ENCODE measurements at regions not wholly inside any gene's neighbourhood (a gene's known extent, or its start where the extent isn't known, plus 50 kb on each side); places are given as distances from the start of the nearest gene placed in this dataset.

DNA sequence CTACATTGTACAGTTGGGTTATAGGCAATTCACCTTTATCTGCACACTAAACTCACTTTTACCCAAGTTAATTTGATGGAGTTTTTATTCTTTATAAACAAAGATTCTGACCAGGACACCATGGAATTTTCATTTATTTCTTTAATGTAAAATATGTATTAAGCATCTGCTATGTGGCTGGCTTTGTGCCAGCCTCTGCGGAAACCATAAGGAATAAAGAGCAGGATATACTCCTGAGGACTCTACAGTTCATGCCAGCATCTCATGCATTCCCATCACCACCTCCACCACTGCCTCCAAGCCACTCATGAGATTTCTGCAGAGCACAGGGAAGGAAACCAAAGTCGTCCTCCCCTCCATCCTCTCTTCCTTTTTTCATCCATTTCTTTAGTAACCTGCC lies 100.0 kb upstream of the DBX1 start:
- no peak overlapping the region for H3K4me3 ChIP-seq
- no peak for DNase-seq
- no peaks in the 10 kb centered on the region for H3K36me3 ChIP-seq
- TF ChIP-seq, protein P1, sequence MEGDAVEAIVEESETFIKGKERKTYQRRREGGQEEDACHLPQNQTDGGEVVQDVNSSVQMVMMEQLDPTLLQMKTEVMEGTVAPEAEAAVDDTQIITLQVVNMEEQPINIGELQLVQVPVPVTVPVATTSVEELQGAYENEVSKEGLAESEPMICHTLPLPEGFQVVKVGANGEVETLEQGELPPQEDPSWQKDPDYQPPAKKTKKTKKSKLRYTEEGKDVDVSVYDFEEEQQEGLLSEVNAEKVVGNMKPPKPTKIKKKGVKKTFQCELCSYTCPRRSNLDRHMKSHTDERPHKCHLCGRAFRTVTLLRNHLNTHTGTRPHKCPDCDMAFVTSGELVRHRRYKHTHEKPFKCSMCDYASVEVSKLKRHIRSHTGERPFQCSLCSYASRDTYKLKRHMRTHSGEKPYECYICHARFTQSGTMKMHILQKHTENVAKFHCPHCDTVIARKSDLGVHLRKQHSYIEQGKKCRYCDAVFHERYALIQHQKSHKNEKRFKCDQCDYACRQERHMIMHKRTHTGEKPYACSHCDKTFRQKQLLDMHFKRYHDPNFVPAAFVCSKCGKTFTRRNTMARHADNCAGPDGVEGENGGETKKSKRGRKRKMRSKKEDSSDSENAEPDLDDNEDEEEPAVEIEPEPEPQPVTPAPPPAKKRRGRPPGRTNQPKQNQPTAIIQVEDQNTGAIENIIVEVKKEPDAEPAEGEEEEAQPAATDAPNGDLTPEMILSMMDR (IDR thresholded peaks at IDR 0.05): no peak
- H3K4me1 ChIP-seq: no peaks in the 10 kb centered on the region
- H3K27ac ChIP-seq: no peak overlapping the region
- H3K27me3 ChIP-seq: peaks cover 0 to 4% (median 1%) of the 10 kb centered on the region in 4 donors
- no peaks in the 10 kb centered on the region for H3K9me3 ChIP-seq
- no peak for ATAC-seq
- intact Hi-C loops (cut with DNase I): no loop called here
- 54 to 64% methylated on average over 2 of the region's 2 CpGs for WGBS, 2 donors
- no peak for FAIRE-seq

DNA sequence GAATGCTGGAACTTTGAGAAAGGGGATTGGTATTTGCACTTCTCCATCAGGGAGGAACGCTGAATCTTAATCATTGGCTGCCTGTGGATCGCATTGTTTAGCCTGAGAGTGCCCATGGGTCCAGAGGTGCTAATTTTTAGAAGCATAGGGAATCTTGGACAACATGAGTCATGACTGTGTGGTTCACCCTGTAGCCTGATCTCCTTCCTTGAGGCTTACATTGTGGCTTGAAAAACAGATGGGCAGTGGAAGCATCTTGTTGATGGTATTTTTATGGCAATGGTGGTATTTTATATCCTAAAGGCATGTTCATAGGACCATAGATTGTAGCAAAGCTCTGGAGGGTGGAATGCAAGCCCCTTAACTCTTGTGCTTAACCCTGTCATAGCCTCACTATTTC lies 99.2 kb upstream of the DBX1 start:
- ATAC-seq: no peak
- FAIRE-seq: no peak
- Histone ChIP-seq H3K9me3 (no peaks in the 10 kb centered on the region), H3K4me1 (no peaks in the 10 kb centered on the region), H3K27me3 (peaks cover 0 to 4% (median 1%) of the 10 kb centered on the region in 4 donors), H3K4me3 (no peak overlapping the region), H3K36me3 (no peaks in the 10 kb centered on the region), H3K27ac (no peak overlapping the region)
- TF ChIP-seq, protein P1 (IDR thresholded peaks at IDR 0.05): no peak
- intact Hi-C loops (cut with DNase I): no loop called here
- WGBS, 2 donors: 65 to 74% methylated on average over 2 of the region's 2 CpGs
- DNase-seq: no peak

DNA sequence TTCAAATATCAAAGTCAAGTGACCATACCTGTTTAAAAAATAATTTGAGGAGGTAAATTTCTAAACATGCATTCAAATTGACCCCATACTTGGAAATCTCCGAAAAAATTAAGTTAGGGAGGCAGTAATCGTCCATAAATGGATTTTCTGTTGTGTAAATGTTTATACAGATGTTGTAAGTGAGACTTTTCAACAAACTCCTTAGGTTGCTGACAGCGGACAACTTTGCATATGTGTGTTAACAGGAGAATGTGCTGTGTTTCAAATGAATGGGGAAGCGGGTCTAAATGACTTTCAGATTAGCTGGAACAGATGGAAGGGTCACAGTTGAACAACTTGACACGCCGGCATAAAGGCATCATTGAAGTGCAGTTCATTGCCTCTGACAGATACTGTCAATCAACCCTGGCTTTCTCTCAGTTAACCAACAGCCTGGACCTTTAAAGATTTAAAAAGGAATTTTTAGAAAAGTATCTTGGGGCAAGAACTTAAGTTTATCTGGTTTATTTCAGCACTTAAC lies 98.2 kb upstream of the DBX1 start:
- TF ChIP-seq, protein P1 (IDR thresholded peaks at IDR 0.05): no peak

DNA sequence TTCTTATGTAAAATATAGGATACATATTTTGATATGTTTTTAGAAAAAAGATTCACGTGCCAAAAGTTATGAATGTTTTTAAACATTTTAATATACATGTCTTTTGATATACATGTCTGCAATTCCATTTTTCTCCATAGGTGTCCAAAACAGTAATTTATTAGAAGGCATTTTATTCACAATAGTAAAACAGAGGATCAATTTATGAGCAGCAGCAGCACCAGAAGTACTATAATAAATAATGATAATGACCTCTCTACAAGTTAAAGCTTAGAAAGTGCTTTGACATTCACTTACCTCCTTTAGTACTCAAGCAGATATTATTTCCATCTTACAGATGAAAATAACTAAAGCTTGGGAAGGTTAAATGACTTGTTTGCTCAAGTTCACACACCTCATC lies 96.7 kb upstream of the DBX1 start:
- no peak for FAIRE-seq

More for the DNA sequence above, 98.2 kb upstream of the DBX1 start:
- Histone ChIP-seq H3K36me3 (no peaks in the 10 kb centered on the region), H3K27me3 (peaks cover 0 to 4% (median 1%) of the 10 kb centered on the region in 4 donors), H3K4me3 (no peak overlapping the region), H3K4me1 (no peaks in the 10 kb centered on the region), H3K9me3 (no peaks in the 10 kb centered on the region), H3K27ac (no peak overlapping the region)
- FAIRE-seq (no peak), DNase-seq (no peak), ATAC-seq (no peak)
- 55 to 59% methylated on average over 6 of the region's 6 CpGs for WGBS, 2 donors
- intact Hi-C loops (cut with DNase I): no loop called here

DNA sequence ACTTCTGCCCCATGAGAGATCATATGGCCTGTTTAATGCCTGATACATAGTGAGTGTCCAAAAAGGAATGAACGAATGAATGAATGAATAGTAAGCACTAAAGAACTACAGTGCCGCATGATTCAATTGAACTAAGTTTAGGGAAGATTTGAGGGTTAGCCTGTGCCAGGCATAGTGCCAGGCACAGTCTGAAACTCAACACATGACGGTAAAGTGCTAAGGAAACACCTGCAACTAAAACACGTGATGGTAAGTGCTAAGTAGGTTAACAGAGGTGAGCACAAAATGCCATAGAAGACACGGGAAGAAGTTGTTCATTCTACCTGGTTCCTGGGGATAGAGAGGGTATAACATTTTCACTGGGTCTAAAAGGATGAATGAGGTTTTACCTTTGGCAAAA lies 93.5 kb upstream of the DBX1 start:
- no peak overlapping the region for H3K4me3 ChIP-seq
- H3K27me3 ChIP-seq: no peaks in the 10 kb centered on the region
- DNase-seq: no peak
- peaks cover 0 to 7% (median 5%) of the 10 kb centered on the region in 3 donors for H3K4me1 ChIP-seq
- 43 to 53% methylated on average over 5 of the region's 5 CpGs for WGBS, 2 donors
- no peaks in the 10 kb centered on the region for H3K36me3 ChIP-seq
- no peak for FAIRE-seq
- no peak overlapping the region for H3K27ac ChIP-seq
- intact Hi-C loops (cut with DNase I): no loop called here
- no peak for ATAC-seq
- no peaks in the 10 kb centered on the region for H3K9me3 ChIP-seq
- TF ChIP-seq, protein P1 (IDR thresholded peaks at IDR 0.05): no peak

More for the DNA sequence above, 96.7 kb upstream of the DBX1 start:
- Histone ChIP-seq H3K4me1 (no peaks in the 10 kb centered on the region), H3K9me3 (no peaks in the 10 kb centered on the region), H3K4me3 (no peak overlapping the region), H3K27me3 (no peaks in the 10 kb centered on the region), H3K36me3 (no peaks in the 10 kb centered on the region), H3K27ac (no peak overlapping the region)
- intact Hi-C loops (cut with DNase I): no loop called here
- no peak for ATAC-seq
- WGBS, 2 donors: 69 to 75% methylated on average over 1 of the region's 1 CpG
- TF ChIP-seq, protein P1 (IDR thresholded peaks at IDR 0.05): no peak
- no peak for DNase-seq

All from pancreas (tissue), 10 donors.